Glutamatergic neuron (in vitro differentiated cells): ENCODE measurements at regions not wholly inside any gene's neighbourhood (a gene's known extent, or its start where the extent isn't known, plus 50 kb on each side); places are given as distances from the start of the nearest gene placed in this dataset.
A peak's percentile ranks its signal among the peaks of the same experiment; 100 is the strongest.

Experiments used
- DNase-seq: peaks from one replicate; pipeline ENCODE4 v3.0.0; 2022
- H3K27ac Mint-ChIP-seq: one replicate; pipeline ENCODE4 v1.8.0; 2020; ENCODE audit warnings: mild to moderate bottlenecking, mixed read lengths, inconsistent platforms; ENCODE audit not compliant: unreplicated experiment
- H3K27me3 Mint-ChIP-seq: one replicate; pipeline ENCODE4 v1.8.0; 2020; ENCODE audit warnings: mild to moderate bottlenecking, moderate library complexity, mixed read lengths, inconsistent platforms; ENCODE audit not compliant: unreplicated experiment
- H3K36me3 Mint-ChIP-seq: one replicate; pipeline ENCODE4 v1.8.0; 2020; ENCODE audit warnings: mild to moderate bottlenecking, mixed read lengths, inconsistent platforms; ENCODE audit not compliant: unreplicated experiment
- H3K4me1 Mint-ChIP-seq: one replicate; pipeline ENCODE4 v1.8.0; 2020; ENCODE audit warnings: mild to moderate bottlenecking, low read depth, mixed read lengths, inconsistent platforms; ENCODE audit not compliant: unreplicated experiment
- H3K4me3 Mint-ChIP-seq: one replicate; pipeline ENCODE4 v1.8.0; 2020; ENCODE audit warnings: mild to moderate bottlenecking, mixed read lengths, inconsistent platforms; ENCODE audit not compliant: unreplicated experiment
- H3K9me3 Mint-ChIP-seq: one replicate; pipeline ENCODE4 v1.8.0; 2020; ENCODE audit warnings: mild to moderate bottlenecking, moderate library complexity, mixed read lengths, inconsistent platforms; ENCODE audit not compliant: unreplicated experiment
- TF ChIP-seq, protein P1 (sequence below): fragments of 200-600 bp; sonication (generic); IDR thresholded peaks from one replicate; pipeline ENCODE4 v1.5.0; 2021; ENCODE audit not compliant: partially characterized antibody, unreplicated experiment

- Mint-ChIP-seq H3K4me3 (no peak overlapping the region), H3K27me3 (no peaks in the 10 kb centered on the region), H3K36me3 (no peaks in the 10 kb centered on the region), H3K9me3 (no peaks in the 10 kb centered on the region), H3K4me1 (no peaks in the 10 kb centered on the region), H3K27ac (no peak overlapping the region)
- TF ChIP-seq, protein P1, sequence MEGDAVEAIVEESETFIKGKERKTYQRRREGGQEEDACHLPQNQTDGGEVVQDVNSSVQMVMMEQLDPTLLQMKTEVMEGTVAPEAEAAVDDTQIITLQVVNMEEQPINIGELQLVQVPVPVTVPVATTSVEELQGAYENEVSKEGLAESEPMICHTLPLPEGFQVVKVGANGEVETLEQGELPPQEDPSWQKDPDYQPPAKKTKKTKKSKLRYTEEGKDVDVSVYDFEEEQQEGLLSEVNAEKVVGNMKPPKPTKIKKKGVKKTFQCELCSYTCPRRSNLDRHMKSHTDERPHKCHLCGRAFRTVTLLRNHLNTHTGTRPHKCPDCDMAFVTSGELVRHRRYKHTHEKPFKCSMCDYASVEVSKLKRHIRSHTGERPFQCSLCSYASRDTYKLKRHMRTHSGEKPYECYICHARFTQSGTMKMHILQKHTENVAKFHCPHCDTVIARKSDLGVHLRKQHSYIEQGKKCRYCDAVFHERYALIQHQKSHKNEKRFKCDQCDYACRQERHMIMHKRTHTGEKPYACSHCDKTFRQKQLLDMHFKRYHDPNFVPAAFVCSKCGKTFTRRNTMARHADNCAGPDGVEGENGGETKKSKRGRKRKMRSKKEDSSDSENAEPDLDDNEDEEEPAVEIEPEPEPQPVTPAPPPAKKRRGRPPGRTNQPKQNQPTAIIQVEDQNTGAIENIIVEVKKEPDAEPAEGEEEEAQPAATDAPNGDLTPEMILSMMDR = no peak
- DNase-seq = peak; percentile 83
Observed at GRCh38 chr14:36070031-36070719, 106.3 kb downstream of the PTCSC3 start.

DNA sequence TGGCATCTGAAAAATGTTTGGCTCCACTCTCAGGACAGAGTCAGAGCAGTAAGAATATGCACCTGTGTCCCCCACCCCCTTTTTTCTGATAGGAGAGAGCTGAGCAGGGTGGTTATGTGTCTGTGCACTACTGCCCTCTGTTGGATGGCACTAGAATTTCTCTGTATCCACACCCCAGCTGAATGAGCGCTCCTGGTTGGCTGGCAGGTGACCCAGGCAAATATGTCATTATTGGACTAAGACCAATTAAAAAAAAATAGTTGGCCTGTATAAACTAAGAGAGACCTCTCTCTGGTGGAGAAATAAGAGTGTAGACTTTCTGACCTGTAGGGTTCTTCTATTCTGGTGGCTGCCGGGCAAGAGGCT lies 107.0 kb downstream of the PTCSC3 start:
- no peaks in the 10 kb centered on the region for H3K4me1 Mint-ChIP-seq
- H3K9me3 Mint-ChIP-seq = no peaks in the 10 kb centered on the region
- DNase-seq = peak; percentile 38
- H3K36me3 Mint-ChIP-seq = no peaks in the 10 kb centered on the region
- TF ChIP-seq, protein P1 = peak; percentile 78
- no peak overlapping the region for H3K4me3 Mint-ChIP-seq
- H3K27me3 Mint-ChIP-seq = no peaks in the 10 kb centered on the region
- H3K27ac Mint-ChIP-seq = no peak overlapping the region

- TF ChIP-seq, protein P1 = no peak
- no peaks in the 10 kb centered on the region for H3K4me1 Mint-ChIP-seq
- DNase-seq = no peak
- H3K4me3 Mint-ChIP-seq = no peak overlapping the region
- H3K27me3 Mint-ChIP-seq = no peaks in the 10 kb centered on the region
- H3K36me3 Mint-ChIP-seq = no peaks in the 10 kb centered on the region
- H3K27ac Mint-ChIP-seq = no peak overlapping the region
- H3K9me3 Mint-ChIP-seq = no peaks in the 10 kb centered on the region
Observed at GRCh38 chr14:36068777-36069534, 107.6 kb downstream of the PTCSC3 start.

GRCh38 chr14:36067428-36068187 lies 108.9 kb downstream of the PTCSC3 start:
- H3K27me3 Mint-ChIP-seq = no peaks in the 10 kb centered on the region
- H3K4me3 Mint-ChIP-seq = no peak overlapping the region
- TF ChIP-seq, protein P1 = no peak
- no peaks in the 10 kb centered on the region for H3K36me3 Mint-ChIP-seq
- H3K9me3 Mint-ChIP-seq = no peaks in the 10 kb centered on the region
- no peak overlapping the region for H3K27ac Mint-ChIP-seq
- no peak for DNase-seq
- H3K4me1 Mint-ChIP-seq = no peaks in the 10 kb centered on the region
